PFSK-1 (cell line): ENCODE measurements at regions not wholly inside any gene's neighbourhood (a gene's known extent, or its start where the extent isn't known, plus 50 kb on each side); places are given as distances from the start of the nearest gene placed in this dataset.

Source experiments
- FOXP2 ChIP-seq: optimal IDR thresholded peaks from 2 replicates; pipeline ENCODE3; 2011; ENCODE audit warnings: borderline replicate concordance, control low read depth, inconsistent platforms; ENCODE audit not compliant: insufficient read depth; ENCODE audit errors: extremely low read length, extremely low read depth
- POLR2AphosphoS5 ChIP-seq: IDR thresholded peaks from 2 replicates; pipeline ENCODE4 v1.6.1; 2012; ENCODE audit warnings: low read depth, mild to moderate bottlenecking, control low read depth, low read length, moderate library complexity
- REST ChIP-seq, 2 experiments: IDR thresholded peaks; 2 replicates each; pipeline versions ENCODE4 v1.6.1 to v1.8.0; 2011 to 2012; ENCODE audit warnings: low read depth in 2 of 2, low read length in 2 of 2, control low read depth in 1 of 2, inconsistent platforms in 1 of 2, mild to moderate bottlenecking in 1 of 2, moderate library complexity in 1 of 2; ENCODE audit not compliant: insufficient read depth in 1 of 2
- SIN3A ChIP-seq: IDR thresholded peaks from 2 replicates; pipeline ENCODE4 v1.6.1; 2012; ENCODE audit warnings: mild to moderate bottlenecking, low read length, moderate library complexity, borderline replicate concordance; ENCODE audit not compliant: insufficient read depth
- TAF1 ChIP-seq: IDR thresholded peaks from 2 replicates; pipeline ENCODE4 v1.6.1; 2012; ENCODE audit warnings: low read length, control low read depth, borderline replicate concordance; ENCODE audit not compliant: insufficient read depth

DNA sequence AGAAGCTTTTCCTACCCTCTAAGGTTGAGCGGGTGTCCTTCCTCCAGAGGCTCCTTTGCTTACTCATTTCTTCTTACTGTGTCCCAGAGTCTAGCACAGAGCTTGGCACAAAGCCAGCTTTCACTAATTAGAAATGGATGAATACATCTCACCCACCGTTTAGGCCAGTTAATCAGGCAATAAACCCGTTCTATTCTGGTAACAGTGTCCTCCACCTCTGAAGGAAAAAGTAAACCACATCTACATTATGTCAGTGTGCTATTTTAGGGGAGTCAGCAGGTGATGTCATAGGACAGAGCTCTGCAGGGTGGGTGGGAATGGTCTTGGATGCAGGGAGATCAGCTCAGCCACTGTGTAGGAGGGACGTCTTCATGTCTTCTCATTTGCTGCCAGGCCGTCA lies 109.2 kb downstream of the OSTF1 start:
- TF ChIP-seq SIN3A = no peak
- TF ChIP-seq TAF1 = no peak
- TF ChIP-seq POLR2AphosphoS5 = no peak
- TF ChIP-seq REST (IDR thresholded peaks at IDR 0.05; ENCODE audit: insufficient read depth in 1 of 2, low read depth in 2 of 2, low read length in 2 of 2) = no peak
- no peak for TF ChIP-seq FOXP2

DNA sequence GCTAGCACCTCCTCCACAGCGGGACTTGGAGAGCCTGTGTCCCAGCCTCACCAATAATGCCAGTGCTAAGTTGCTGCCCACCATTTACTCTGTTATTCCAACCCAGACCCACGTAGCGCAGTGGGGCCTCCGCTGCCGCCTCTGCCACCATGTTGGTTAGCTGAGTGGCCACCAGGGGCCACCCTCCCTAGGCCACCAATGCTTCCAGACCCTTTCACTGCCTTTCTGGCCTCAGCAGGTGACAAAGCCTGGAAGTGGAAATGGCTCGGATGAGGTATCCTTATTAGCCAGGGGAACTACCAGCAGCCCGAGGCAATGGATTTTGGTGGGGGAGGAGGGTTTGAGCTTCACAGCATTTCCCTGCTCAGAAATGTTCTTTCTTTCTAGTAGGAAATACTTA lies 110.1 kb downstream of the OSTF1 start:
- no peak for TF ChIP-seq REST (IDR thresholded peaks at IDR 0.05; ENCODE audit: insufficient read depth in 1 of 2, low read depth in 2 of 2, low read length in 2 of 2)
- no peak for TF ChIP-seq SIN3A
- TF ChIP-seq POLR2AphosphoS5 = no peak
- no peak for TF ChIP-seq TAF1
- TF ChIP-seq FOXP2 = no peak

GRCh38 chr9:75200892-75201470 lies 112.7 kb downstream of the OSTF1 start:
- no peak for TF ChIP-seq TAF1
- no peak for TF ChIP-seq REST (IDR thresholded peaks at IDR 0.05; ENCODE audit: insufficient read depth in 1 of 2, low read depth in 2 of 2, low read length in 2 of 2)
- no peak for TF ChIP-seq SIN3A

GRCh38 chr9:75201480-75202209 lies 113.3 kb downstream of the OSTF1 start:
- TF ChIP-seq TAF1 = no peak
- no peak for TF ChIP-seq REST (IDR thresholded peaks at IDR 0.05; ENCODE audit: insufficient read depth in 1 of 2, low read depth in 2 of 2, low read length in 2 of 2)
- TF ChIP-seq POLR2AphosphoS5 = no peak
- no peak for TF ChIP-seq FOXP2
- no peak for TF ChIP-seq SIN3A

DNA sequence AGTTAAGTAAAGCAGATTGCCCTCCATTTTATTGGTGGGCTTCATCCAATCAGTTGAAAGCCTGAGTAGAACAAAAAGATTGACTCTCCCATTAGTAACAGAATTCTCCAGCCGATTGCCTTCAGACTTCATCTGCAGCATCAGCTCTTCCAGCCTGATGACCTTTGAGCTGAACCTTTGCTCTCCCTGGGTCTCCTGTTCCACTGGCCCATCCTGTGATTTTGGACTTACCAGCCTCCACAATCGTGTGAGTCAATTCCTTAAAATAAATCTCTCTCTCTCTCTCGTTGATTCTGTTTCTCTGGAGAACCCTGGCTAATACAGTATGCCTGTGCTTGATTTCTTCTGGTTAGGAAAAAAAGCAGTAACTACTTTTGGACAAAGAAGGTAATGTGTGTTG lies 121.9 kb downstream of the OSTF1 start:
- TF ChIP-seq SIN3A (no peak), TAF1 (no peak), REST (IDR thresholded peaks at IDR 0.05; ENCODE audit: insufficient read depth in 1 of 2, low read depth in 2 of 2, low read length in 2 of 2) (no peak), POLR2AphosphoS5 (no peak), FOXP2 (no peak)
